GM18858 (cell line): ENCODE measurements at regions not wholly inside any gene's neighbourhood (a gene's known extent, or its start where the extent isn't known, plus 50 kb on each side); places are given as distances from the start of the nearest gene placed in this dataset.
"Not testable (repeated sequence)": the region's sequence is repeated elsewhere in the genome, so short reads cannot be mapped to it uniquely, and the experiment has no call there.

ENCODE experiments used
- ATAC-seq: cut with Tn5 transposase; IDR thresholded peaks from one replicate; pipeline ENCODE4 v1.9.1; 2021; ENCODE audit not compliant: unreplicated experiment

GRCh38 chr15:100720406-100720967 lies 118.1 kb downstream of the ASB7 start:
- ATAC-seq = no peak

GRCh38 chr15:100721758-100722550 lies 119.6 kb downstream of the ASB7 start:
- no peak for ATAC-seq

GRCh38 chr15:100722551-100723314 lies 120.3 kb downstream of the ASB7 start:
- ATAC-seq = no peak

- ATAC-seq = no peak
Observed at GRCh38 chr15:100723315-100723801, 121.0 kb downstream of the ASB7 start.

GRCh38 chr15:100725121-100726069 lies 123.0 kb downstream of the ASB7 start:
- ATAC-seq = no peak

GRCh38 chr15:100726070-100726420 lies 123.7 kb downstream of the ASB7 start:
- ATAC-seq = no peak

GRCh38 chr15:100726421-100727190 lies 124.2 kb downstream of the ASB7 start:
- no peak for ATAC-seq

GRCh38 chr15:100727291-100727851 lies 125.0 kb downstream of the ASB7 start:
- ATAC-seq = no peak

- ATAC-seq = no peak
Observed at GRCh38 chr15:100728371-100729201, 126.2 kb downstream of the ASB7 start.

GRCh38 chr15:100729461-100729860 lies 127.1 kb downstream of the ASB7 start:
- ATAC-seq = no peak

- no peak for ATAC-seq
Observed at GRCh38 chr15:100730129-100730528, 127.7 kb downstream of the ASB7 start.

GRCh38 chr15:100730655-100731266 lies 128.4 kb downstream of the ASB7 start:
- ATAC-seq = no peak

- no peak for ATAC-seq
Observed at GRCh38 chr15:100731267-100732152, 129.1 kb downstream of the ASB7 start.

- no peak for ATAC-seq
Observed at GRCh38 chr15:100732211-100733055, 130.0 kb downstream of the ASB7 start.

GRCh38 chr15:100733101-100733842 lies 130.9 kb downstream of the ASB7 start:
- no peak for ATAC-seq

GRCh38 chr15:100733843-100734185 lies 131.4 kb downstream of the ASB7 start:
- not testable (repeated sequence) for ATAC-seq
